ENCODE measurements at regions not wholly inside any gene's neighbourhood (a gene's known extent, or its start where the extent isn't known, plus 50 kb on each side); places are given as distances from the start of the nearest gene placed in this dataset.

DNA sequence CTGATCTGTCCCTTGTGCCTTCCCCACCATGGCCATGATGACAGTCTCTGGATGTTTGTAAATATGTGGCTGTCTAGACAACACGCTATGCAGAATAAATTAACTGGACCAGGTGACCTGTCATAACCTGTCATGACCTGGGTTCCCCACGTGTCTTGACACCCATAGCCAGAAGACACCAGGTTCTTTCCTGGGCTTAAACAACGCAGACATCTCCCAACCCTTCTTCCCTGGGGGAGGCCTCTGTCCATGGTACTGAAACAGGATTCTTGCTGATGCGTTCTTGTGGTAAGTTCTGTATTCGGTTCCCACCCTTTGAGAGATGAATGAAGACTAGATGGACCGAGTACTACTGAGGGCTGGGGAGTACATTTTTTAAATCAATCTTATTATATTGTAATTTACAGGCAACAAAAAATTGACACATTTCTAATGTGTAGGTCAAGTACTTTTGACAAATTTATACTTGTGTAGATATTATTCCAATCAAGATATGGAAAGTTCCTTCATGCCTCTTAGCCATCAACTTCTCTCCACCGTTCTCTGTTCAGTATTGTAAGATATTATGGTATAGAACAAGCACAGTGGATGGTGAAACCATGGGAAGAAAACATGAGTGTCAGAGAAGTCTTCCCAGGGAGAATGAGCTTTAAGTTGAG is 738.8 kb downstream of the PTPRU start:
- TF ChIP-seq, protein P1, sequence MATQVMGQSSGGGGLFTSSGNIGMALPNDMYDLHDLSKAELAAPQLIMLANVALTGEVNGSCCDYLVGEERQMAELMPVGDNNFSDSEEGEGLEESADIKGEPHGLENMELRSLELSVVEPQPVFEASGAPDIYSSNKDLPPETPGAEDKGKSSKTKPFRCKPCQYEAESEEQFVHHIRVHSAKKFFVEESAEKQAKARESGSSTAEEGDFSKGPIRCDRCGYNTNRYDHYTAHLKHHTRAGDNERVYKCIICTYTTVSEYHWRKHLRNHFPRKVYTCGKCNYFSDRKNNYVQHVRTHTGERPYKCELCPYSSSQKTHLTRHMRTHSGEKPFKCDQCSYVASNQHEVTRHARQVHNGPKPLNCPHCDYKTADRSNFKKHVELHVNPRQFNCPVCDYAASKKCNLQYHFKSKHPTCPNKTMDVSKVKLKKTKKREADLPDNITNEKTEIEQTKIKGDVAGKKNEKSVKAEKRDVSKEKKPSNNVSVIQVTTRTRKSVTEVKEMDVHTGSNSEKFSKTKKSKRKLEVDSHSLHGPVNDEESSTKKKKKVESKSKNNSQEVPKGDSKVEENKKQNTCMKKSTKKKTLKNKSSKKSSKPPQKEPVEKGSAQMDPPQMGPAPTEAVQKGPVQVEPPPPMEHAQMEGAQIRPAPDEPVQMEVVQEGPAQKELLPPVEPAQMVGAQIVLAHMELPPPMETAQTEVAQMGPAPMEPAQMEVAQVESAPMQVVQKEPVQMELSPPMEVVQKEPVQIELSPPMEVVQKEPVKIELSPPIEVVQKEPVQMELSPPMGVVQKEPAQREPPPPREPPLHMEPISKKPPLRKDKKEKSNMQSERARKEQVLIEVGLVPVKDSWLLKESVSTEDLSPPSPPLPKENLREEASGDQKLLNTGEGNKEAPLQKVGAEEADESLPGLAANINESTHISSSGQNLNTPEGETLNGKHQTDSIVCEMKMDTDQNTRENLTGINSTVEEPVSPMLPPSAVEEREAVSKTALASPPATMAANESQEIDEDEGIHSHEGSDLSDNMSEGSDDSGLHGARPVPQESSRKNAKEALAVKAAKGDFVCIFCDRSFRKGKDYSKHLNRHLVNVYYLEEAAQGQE (IDR thresholded peaks at IDR 0.05; ENCODE audit: low read depth, low read length), result peak; percentile 92
- TF ChIP-seq SPI1 (IDR thresholded peaks at IDR 0.05; ENCODE audit: borderline replicate concordance, insufficient read depth, low read depth, low read length), result no peak
- ChIA-PET RAD21 (ENCODE audit: unreplicated experiment) (no interaction called here), SMC1A (ENCODE audit: uncharacterized antibody, unreplicated experiment) (no interaction called here), POLR2A (no interaction called here), CTCF (no interaction called here)
- H3K36me3 ChIP-seq (ENCODE audit: control insufficient read depth in 2 of 2, insufficient read depth in 2 of 2, low read length in 1 of 2), result no peaks in the 10 kb centered on the region
- ATAC-seq (no peak), FAIRE-seq (no peak), DNase-seq (ENCODE audit: low read depth, low spot score) (no peak)
- no peaks in the 10 kb centered on the region for H3K79me2 ChIP-seq (ENCODE audit: control insufficient read depth, insufficient read depth, low read length)
- H3K4me1 ChIP-seq (ENCODE audit: control insufficient read depth, insufficient read depth, low read length), result no peaks in the 10 kb centered on the region
- intact Hi-C loops (cut with micrococcal nuclease; ENCODE audit: unreplicated experiment) (no loop called here), in situ Hi-C loops (cut with MboI) (no loop called here)
- H2AFZ ChIP-seq (ENCODE audit: control insufficient read depth, low read depth, low read length), result no peak overlapping the region
- H3K27me3 ChIP-seq (replicated peaks in 1 of 2; ENCODE audit: control insufficient read depth in 2 of 2, insufficient read depth in 2 of 2, low read length in 1 of 2), result no peaks in the 10 kb centered on the region
- H3K4me2 ChIP-seq (ENCODE audit: control insufficient read depth, insufficient read depth), result no peak overlapping the region
- no peaks in the 10 kb centered on the region for H4K20me1 ChIP-seq (ENCODE audit: control insufficient read depth, insufficient read depth)
- no peak overlapping the region for H3K4me3 ChIP-seq
- H3K27ac ChIP-seq (ENCODE audit: control insufficient read depth, insufficient read depth), result no peak overlapping the region
- no peak overlapping the region for H3K9ac ChIP-seq (ENCODE audit: control insufficient read depth, insufficient read depth, low read length)
- no TSS peak for BruUV-seq (replicated peaks)
- H3K9me3 ChIP-seq (replicated peaks; ENCODE audit: control insufficient read depth, insufficient read depth, low read length), result no peaks in the 10 kb centered on the region
- 28% methylated on average over 7 of the region's 7 CpGs for WGBS (ENCODE audit: insufficient coverage, insufficient replicate concordance, low lambda C conversion rate, missing lambda C conversion rate)

DNA sequence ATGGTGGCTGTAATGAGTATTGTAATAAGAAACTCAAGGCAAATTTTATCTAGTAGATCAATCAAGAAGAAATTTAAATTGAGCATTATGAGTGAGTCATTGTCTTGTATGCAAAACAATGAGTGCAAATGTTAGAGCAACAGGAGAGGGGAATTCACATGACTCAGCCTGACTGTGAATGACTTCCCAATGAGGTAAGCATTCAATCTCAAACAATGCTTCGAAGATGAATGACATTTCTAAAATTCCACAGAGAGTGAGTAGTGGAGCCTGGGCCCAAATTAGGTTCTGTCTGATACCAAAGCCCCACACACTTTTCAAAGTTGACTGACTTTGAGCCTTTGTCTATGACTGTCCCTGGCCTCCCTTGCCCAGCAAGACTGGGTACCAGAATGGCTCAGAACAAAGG is 738.0 kb downstream of the PTPRU start:
- ChIA-PET CTCF (no interaction called here), RAD21 (ENCODE audit: unreplicated experiment) (no interaction called here), POLR2A (no interaction called here), SMC1A (ENCODE audit: uncharacterized antibody, unreplicated experiment) (no interaction called here)
- no peak overlapping the region for H3K4me2 ChIP-seq (ENCODE audit: control insufficient read depth, insufficient read depth)
- intact Hi-C loops (cut with micrococcal nuclease; ENCODE audit: unreplicated experiment), result no loop called here
- H2AFZ ChIP-seq (ENCODE audit: control insufficient read depth, low read depth, low read length), result no peak overlapping the region
- FAIRE-seq (no peak), ATAC-seq (peak; percentile 44; the same call in 2 of the 3 replicates), DNase-seq (ENCODE audit: low read depth, low spot score) (no peak)
- H3K36me3 ChIP-seq (ENCODE audit: control insufficient read depth in 2 of 2, insufficient read depth in 2 of 2, low read length in 1 of 2), result no peaks in the 10 kb centered on the region
- TF ChIP-seq RBBP5 (conservative IDR thresholded peaks at IDR 0.05) (no peak), CREB1 (IDR thresholded peaks at IDR 0.05; ENCODE audit: low read depth) (no peak), ZBTB11 (CRISPR knock-in tag; IDR thresholded peaks at IDR 0.05) (no peak), PRDM15 (CRISPR knock-in tag; IDR thresholded peaks at IDR 0.05) (no peak)
- no peaks in the 10 kb centered on the region for H3K27me3 ChIP-seq (replicated peaks in 1 of 2; ENCODE audit: control insufficient read depth in 2 of 2, insufficient read depth in 2 of 2, low read length in 1 of 2)
- no peak overlapping the region for H3K4me3 ChIP-seq
- H3K4me1 ChIP-seq (ENCODE audit: control insufficient read depth, insufficient read depth, low read length), result no peaks in the 10 kb centered on the region
- no peaks in the 10 kb centered on the region for H4K20me1 ChIP-seq (ENCODE audit: control insufficient read depth, insufficient read depth)
- H3K9ac ChIP-seq (ENCODE audit: control insufficient read depth, insufficient read depth, low read length), result no peak overlapping the region
- no peak overlapping the region for H3K27ac ChIP-seq (ENCODE audit: control insufficient read depth, insufficient read depth)
- BruUV-seq (replicated peaks), result no TSS peak
- H3K9me3 ChIP-seq (replicated peaks; ENCODE audit: control insufficient read depth, insufficient read depth, low read length), result no peaks in the 10 kb centered on the region
- 0% methylated on average over 1 of the region's 1 CpG for WGBS (ENCODE audit: insufficient coverage, insufficient replicate concordance, low lambda C conversion rate, missing lambda C conversion rate)
- no peaks in the 10 kb centered on the region for H3K79me2 ChIP-seq (ENCODE audit: control insufficient read depth, insufficient read depth, low read length)
- in situ Hi-C loops (cut with MboI), result no loop called here
